ENCODE measurements at regions not wholly inside any gene's neighbourhood (a gene's known extent, or its start where the extent isn't known, plus 50 kb on each side); places are given as distances from the start of the nearest gene placed in this dataset.

GRCh38 chr6:114833211-114833610 lies 490.4 kb upstream of the HS3ST5 start:
- TF ChIP-seq RAD21 (IDR thresholded peaks at IDR 0.05; ENCODE audit: low read length), result no peak
- no peak for TF ChIP-seq SIN3A (IDR thresholded peaks at IDR 0.05; ENCODE audit: borderline replicate concordance, low read depth, low read length)
- TF ChIP-seq TAF1 (IDR thresholded peaks at IDR 0.05; ENCODE audit: borderline replicate concordance, low read depth, low read length), result no peak
- no peak for TF ChIP-seq CTCF (IDR thresholded peaks at IDR 0.05)
- TF ChIP-seq FOXM1 (IDR thresholded peaks at IDR 0.05; ENCODE audit: low read depth), result no peak
- TF ChIP-seq GATA2 (CRISPR knock-in tag; IDR thresholded peaks at IDR 0.05), result no peak
- TF ChIP-seq SMC3 (IDR thresholded peaks at IDR 0.05; ENCODE audit: low read depth, low read length), result no peak
- TF ChIP-seq RXRA (IDR thresholded peaks at IDR 0.05; ENCODE audit: borderline replicate concordance, low read depth), result no peak
- TF ChIP-seq TEAD4 (IDR thresholded peaks at IDR 0.05; ENCODE audit: borderline replicate concordance, insufficient read depth), result no peak
- TF ChIP-seq REST (IDR thresholded peaks at IDR 0.05; ENCODE audit: low read depth, low read length), result no peak
- no peak for TF ChIP-seq MAX (IDR thresholded peaks at IDR 0.05; ENCODE audit: low read depth)
- no peak for TF ChIP-seq NRF1 (IDR thresholded peaks at IDR 0.05; ENCODE audit: low read depth, low read length)
- TF ChIP-seq POLR2AphosphoS5 (IDR thresholded peaks at IDR 0.05; ENCODE audit: low read depth, low read length), result no peak
- TF ChIP-seq YY1 (IDR thresholded peaks at IDR 0.05; ENCODE audit: low read depth), result no peak

Data from SK-N-SH (cell line).